NCI-H2107 treated with DMSO at 0.1 percent for 48 hours (cell line): ENCODE measurements at regions not wholly inside any gene's neighbourhood (a gene's known extent, or its start where the extent isn't known, plus 50 kb on each side); places are given as distances from the start of the nearest gene placed in this dataset.

ENCODE experiments used
- DNase-seq: peaks from one replicate; lab custom pipeline; 2025; ENCODE audit not compliant: unreplicated experiment; lab: John Stamatoyannopoulos, UW

- DNase-seq, result no peak
Measured at GRCh38 chr22:44389926-44390612, 77.3 kb upstream of the SHISAL1 start.

GRCh38 chr22:44389181-44389580, 76.4 kb upstream of the SHISAL1 start:
- no peak for DNase-seq

DNA sequence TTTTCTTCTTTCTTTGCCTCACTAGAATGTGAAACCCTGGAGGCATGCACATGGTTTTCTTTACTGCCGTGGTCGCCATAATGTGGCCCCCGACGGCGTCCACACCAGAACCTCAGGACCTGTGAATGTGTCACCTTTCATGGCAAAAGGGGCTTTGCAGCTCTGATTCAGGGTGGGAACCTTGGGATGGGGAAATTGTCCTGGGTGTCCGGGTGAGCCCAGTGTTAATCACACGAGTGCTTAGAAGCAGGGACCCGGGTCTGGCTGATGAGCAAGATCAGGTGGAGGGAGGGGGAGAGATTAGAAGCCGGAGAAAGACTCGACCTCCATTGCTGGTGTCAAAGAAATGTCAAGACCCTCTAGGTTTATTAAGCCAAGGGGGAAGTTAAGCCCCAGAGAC, 74.7 kb upstream of the SHISAL1 start:
- DNase-seq, result no peak

DNA sequence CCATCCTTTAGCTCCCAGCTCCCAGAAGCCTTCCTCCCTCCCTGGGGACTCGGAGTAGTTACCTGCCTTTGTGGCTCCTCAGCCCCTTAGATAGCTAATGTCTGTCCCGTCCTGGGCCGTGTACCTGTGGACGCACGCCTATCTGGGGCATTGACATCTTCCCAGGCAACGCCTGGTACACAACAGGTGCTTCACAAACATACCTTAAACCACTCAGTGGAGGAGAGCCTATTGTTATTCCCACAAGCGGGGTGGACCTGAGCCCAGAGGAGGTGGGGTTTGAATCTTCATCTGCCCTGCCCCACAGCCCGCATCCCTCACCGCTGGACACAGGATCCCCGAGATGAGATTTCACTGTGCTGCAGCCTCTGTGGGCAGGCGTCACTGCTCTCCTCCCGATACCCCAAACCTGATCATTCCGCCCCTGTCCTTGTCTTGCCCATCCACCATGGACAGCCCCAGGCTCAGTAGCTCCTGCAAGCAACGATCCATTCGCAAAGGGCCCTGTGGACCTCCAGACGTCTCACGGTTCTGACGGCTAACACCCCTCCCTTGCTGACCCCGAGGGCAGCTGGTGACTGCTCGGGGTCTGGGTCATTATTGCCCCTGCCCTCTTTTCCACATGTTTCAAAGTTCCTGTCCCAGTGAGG, 73.8 kb upstream of the SHISAL1 start:
- no peak for DNase-seq

- DNase-seq, result no peak
Measured at GRCh38 chr22:44385781-44386180, 73.0 kb upstream of the SHISAL1 start.

DNA sequence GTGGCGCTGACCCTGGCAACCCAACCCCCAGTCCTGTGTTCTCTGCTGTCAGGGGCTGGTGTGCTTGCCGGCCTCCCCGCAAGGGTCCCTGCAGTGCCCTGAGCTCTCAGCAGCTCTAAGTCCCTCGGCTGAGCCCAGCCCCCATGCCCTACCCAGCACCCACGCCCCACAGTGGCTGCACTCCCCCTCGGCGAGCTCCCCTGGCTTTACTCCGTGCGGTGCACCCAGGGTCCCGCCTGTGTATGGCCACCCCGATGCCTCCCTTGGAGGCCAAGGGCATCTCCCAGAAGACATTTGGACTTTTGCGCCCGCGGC, 72.5 kb upstream of the SHISAL1 start:
- no peak for DNase-seq

- no peak for DNase-seq
Measured at GRCh38 chr22:44384563-44385295, 72.0 kb upstream of the SHISAL1 start.

- DNase-seq, result no peak
Measured at GRCh38 chr22:44383652-44384562, 71.2 kb upstream of the SHISAL1 start.

DNA sequence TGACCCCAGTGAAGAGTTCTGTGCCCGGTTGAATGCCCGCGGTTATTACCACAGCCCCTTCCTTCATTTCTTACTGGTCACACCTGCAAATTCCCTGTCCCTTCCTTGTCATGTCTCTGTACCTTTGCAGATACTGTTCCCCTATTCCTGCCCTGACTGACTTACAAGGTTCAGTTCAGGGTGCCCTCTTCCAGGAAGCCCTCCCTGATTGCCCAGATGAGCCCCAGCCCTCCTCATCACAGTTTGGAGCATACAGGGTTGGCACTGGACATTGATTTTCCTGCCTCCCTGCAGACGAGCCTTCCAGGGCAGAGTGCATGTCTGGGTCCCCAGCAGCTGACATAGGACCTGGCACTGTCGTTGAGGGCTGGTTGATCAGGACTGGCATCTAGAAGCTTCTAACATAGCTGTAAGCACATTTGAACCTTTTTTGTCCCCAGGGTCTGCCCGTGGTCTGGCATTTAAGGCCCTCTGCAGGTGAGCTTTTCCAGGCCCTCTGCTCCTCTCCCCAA, 70.4 kb upstream of the SHISAL1 start:
- DNase-seq, result no peak

DNA sequence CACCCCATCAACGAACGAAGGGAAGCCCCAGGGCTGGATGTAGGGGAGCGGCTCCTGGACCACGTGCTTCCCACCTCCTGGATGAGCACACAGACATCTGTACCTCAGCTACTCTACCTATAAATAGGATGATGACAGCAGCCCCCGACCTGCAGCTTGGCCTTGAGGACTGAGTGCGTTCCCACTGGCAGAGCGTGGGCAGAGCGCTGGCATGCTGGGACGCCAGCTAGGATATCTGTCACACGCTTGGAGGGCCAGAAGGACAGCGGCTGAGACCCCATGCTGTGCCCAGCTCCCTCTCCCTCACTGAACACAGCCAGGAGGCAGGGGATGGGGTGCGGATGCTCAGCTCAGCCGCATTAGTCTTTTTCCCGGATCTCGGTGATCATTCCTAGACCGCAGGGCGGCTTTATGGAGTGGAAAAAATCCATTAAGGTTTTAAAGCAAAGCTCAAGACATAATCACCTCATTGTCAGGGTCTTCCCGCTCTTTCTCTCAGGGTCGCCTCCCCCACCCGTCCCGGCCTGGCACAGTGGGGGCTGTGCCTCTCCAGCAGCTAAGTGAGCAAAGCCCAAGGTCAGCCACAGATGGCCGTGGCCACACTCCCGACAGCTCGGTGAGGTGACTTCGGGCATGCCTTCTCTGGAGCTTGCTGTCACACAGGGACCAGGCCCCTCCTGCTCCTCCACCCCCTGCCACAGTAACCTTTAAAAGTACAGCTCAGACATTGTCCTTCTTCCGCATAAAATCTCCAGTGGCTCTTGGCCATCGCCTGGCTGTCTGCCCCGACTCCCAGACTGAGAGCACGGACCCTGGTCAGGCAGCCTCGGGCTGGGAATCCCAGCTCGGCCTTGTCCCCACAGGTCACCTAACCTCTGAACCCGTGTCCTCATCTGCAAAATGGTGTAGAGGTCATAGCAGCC, 69.6 kb upstream of the SHISAL1 start:
- DNase-seq, result no peak

DNA sequence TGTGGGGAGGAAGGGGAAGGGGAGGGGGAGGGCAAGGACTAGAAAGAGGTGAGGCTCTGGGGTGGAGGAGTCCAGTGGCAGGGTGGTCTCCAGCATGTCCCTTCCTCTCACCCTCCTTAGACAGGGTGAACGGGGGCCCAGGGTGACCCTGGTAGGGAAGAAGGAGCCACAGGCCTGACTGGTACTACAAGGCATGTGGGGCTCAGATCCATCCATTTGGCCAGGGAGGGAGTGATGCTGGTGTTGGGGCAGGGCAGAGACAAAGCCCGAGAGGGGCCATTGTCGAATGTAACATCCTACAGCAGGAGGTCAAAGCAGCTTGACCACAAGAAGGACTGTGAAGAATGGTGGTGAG, 69.0 kb upstream of the SHISAL1 start:
- no peak for DNase-seq

GRCh38 chr22:44380756-44381486, 68.2 kb upstream of the SHISAL1 start:
- DNase-seq, result no peak

DNA sequence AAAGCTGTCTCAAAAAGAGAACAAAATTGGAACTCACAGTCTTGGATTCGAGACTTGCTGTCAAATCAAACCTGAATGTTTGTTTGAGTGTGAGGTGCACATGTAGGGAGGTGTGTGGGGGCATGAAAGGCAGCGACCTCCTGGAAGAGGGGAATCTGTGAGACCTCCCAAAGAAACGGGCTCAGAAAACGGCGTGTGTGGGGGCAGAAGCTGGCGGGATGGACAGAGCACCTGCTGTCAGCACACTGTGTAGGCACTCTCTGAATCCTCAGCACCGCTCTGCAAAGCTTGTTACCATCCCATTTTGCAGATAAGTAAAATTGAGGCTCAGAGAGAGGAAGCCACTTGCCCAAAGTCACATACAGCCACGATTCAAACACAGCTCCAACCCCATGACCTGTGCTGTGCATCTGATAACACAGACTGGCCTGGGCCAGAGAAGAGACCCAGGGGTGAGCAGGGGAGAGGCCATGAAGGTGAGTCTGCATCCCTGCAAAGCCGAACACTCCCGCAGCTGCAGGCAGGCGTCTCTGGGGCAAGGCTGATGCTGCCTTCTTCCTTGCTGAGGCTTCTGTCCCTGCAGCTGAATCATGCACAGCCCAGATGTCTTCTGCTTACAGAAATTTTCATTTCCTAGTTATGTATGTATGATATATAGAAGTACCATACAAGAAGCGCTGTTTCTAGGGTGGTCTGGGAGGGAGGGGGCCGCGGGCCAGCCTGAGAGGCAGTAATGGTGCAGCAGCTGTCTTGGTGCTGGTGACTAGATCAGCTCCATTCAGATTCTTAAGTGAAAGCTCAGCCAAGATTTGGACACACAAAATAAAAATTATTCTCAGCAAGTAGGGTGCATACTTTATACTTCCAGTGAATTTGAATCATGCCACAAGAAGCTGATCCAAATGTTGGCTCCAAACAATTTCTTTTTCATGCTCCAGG, 67.3 kb upstream of the SHISAL1 start:
- no peak for DNase-seq

GRCh38 chr22:44378380-44378779, 65.6 kb upstream of the SHISAL1 start:
- no peak for DNase-seq

DNA sequence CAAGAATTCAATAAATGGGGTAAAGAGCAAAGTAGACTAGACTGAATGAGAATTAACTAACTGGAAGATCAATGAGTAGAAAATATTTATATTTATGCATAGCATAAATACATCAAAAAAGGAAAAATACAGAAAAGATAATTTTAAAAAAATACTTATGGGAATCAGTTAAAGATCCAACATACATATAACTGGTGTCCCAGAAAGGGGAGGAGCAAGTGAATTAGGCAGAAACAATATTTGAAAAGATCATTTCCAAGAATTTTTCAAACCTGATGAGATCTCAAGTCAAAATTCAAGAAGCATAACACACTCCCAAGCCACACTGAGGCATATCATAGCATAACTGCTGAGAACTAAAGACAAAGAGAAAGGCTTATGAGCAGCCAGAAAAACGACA, 62.7 kb upstream of the SHISAL1 start:
- no peak for DNase-seq

- DNase-seq, result no peak
Measured at GRCh38 chr22:44373234-44373633, 60.5 kb upstream of the SHISAL1 start.

- DNase-seq, result no peak
Measured at GRCh38 chr22:44372611-44373010, 59.9 kb upstream of the SHISAL1 start.

GRCh38 chr22:44371741-44372525, 59.2 kb upstream of the SHISAL1 start:
- no peak for DNase-seq
